Esophagus muscularis mucosa (tissue), 4 donors: ENCODE measurements at regions not wholly inside any gene's neighbourhood (a gene's known extent, or its start where the extent isn't known, plus 50 kb on each side); places are given as distances from the start of the nearest gene placed in this dataset.

ENCODE experiments used
- EP300 ChIP-seq: sonication (generic); formaldehyde crosslinking; IDR thresholded peaks from one replicate; pipeline ENCODE4 v1.6.1; 2017; ENCODE audit warnings: antibody characterized with exemption
- POLR2AphosphoS5 ChIP-seq, 2 donors: sonication (generic); formaldehyde crosslinking; IDR thresholded peaks; one replicate each; pipeline ENCODE4 v1.6.1; 2017; ENCODE audit warnings: antibody characterized with exemption in 2 of 2
- TF ChIP-seq, protein P1 (sequence below), 3 experiments: fragments of 200-600 bp in 2 of 3; fragments of 450-650 bp in 1 of 3; sonication (generic) in 2 of 3; IDR thresholded peaks; one replicate each; pipeline ENCODE4 v1.5.1; 2017 to 2019; ENCODE audit warnings: antibody characterized with exemption in 3 of 3, mild to moderate bottlenecking in 2 of 3, moderate library complexity in 1 of 3

DNA sequence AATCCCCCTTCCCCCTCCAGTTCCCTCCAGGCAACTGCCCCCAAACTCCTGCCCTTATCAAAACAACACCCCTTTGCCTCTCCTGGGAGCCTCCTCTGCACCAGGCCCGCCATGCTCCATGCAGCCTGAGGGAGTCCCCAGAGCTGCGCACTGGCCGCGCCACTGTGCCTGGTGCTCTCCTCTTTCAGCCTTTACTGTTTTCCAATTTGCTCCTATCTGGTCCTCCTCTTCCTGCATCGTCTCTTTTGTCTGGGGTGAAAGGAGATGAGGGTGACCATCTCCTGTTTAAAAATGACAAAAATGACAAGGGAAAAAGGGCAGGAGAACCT is 165.8 kb upstream of the ADCY1 start:
- TF ChIP-seq EP300, result no peak
- no peak for TF ChIP-seq POLR2AphosphoS5 (IDR thresholded peaks at IDR 0.05)
- TF ChIP-seq, protein P1, sequence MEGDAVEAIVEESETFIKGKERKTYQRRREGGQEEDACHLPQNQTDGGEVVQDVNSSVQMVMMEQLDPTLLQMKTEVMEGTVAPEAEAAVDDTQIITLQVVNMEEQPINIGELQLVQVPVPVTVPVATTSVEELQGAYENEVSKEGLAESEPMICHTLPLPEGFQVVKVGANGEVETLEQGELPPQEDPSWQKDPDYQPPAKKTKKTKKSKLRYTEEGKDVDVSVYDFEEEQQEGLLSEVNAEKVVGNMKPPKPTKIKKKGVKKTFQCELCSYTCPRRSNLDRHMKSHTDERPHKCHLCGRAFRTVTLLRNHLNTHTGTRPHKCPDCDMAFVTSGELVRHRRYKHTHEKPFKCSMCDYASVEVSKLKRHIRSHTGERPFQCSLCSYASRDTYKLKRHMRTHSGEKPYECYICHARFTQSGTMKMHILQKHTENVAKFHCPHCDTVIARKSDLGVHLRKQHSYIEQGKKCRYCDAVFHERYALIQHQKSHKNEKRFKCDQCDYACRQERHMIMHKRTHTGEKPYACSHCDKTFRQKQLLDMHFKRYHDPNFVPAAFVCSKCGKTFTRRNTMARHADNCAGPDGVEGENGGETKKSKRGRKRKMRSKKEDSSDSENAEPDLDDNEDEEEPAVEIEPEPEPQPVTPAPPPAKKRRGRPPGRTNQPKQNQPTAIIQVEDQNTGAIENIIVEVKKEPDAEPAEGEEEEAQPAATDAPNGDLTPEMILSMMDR (IDR thresholded peaks at IDR 0.05), result no peak
